ENCODE measurements at regions not wholly inside any gene's neighbourhood (a gene's known extent, or its start where the extent isn't known, plus 50 kb on each side); places are given as distances from the start of the nearest gene placed in this dataset.

- TF ChIP-seq FOXM1 (IDR thresholded peaks at IDR 0.05; ENCODE audit: borderline replicate concordance), result no peak
- no peak for TF ChIP-seq PKNOX1 (IDR thresholded peaks at IDR 0.05)
- TF ChIP-seq SUZ12 (IDR thresholded peaks at IDR 0.05), result no peak
- no peak for TF ChIP-seq TARDBP (IDR thresholded peaks at IDR 0.05)
- TF ChIP-seq ZNF384 (IDR thresholded peaks at IDR 0.05), result no peak
- no peak for TF ChIP-seq ELF4 (IDR thresholded peaks at IDR 0.05)
- TF ChIP-seq HDGF (IDR thresholded peaks at IDR 0.05; ENCODE audit: borderline replicate concordance), result no peak
- no peak for TF ChIP-seq NFRKB (IDR thresholded peaks at IDR 0.05)
- TF ChIP-seq FOXK2 (IDR thresholded peaks at IDR 0.05), result no peak
- no peak for TF ChIP-seq BHLHE40 (IDR thresholded peaks at IDR 0.05; ENCODE audit: borderline replicate concordance)
- no peak for TF ChIP-seq SP1 (IDR thresholded peaks at IDR 0.05)
- CTCF ChIA-PET, result interaction anchor here (0.6 to 1.1 kb wide), 5 partner anchors 11 to 1302 kb away, joined by 3 to 4 read pairs (median 3); no protein-coding TSS in a partner anchor
Measured at GRCh38 chr6:153814136-153814535, 224.9 kb upstream of the OPRM1 start.

GRCh38 chr6:153804755-153805330, 234.2 kb upstream of the OPRM1 start:
- TF ChIP-seq ELF4 (IDR thresholded peaks at IDR 0.05) (no peak), ZNF384 (IDR thresholded peaks at IDR 0.05) (no peak), NFRKB (IDR thresholded peaks at IDR 0.05) (no peak), SP1 (IDR thresholded peaks at IDR 0.05) (no peak), CTBP1 (IDR thresholded peaks at IDR 0.05; ENCODE audit: borderline replicate concordance) (no peak), ARNT (IDR thresholded peaks at IDR 0.05) (no peak), TARDBP (IDR thresholded peaks at IDR 0.05) (no peak), FOXA1 (IDR thresholded peaks at IDR 0.05) (no peak), L3MBTL2 (conservative IDR thresholded peaks at IDR 0.05) (no peak)
- no peak for DNase-seq (ENCODE audit: extremely low spot score)
- ChIA-PET POLR2A (no interaction called here), CTCF (no interaction called here)

More at GRCh38 chr6:153814136-153814535, 224.9 kb upstream of the OPRM1 start:
- POLR2A ChIA-PET, result no interaction called here
- peak; percentile 49 for DNase-seq (ENCODE audit: extremely low spot score)

- no peak for DNase-seq (ENCODE audit: extremely low spot score)
- ChIA-PET CTCF (no interaction called here), POLR2A (interaction anchor here (0.6 kb wide), 1 partner anchor 367 kb away, joined by 3 read pairs; no protein-coding TSS in a partner anchor)
- TF ChIP-seq TARDBP (IDR thresholded peaks at IDR 0.05), result no peak
- TF ChIP-seq ELF4 (IDR thresholded peaks at IDR 0.05), result no peak
- no peak for TF ChIP-seq FOXM1 (IDR thresholded peaks at IDR 0.05; ENCODE audit: borderline replicate concordance)
- no peak for TF ChIP-seq NFRKB (IDR thresholded peaks at IDR 0.05)
- no peak for TF ChIP-seq L3MBTL2 (conservative IDR thresholded peaks at IDR 0.05)
Measured at GRCh38 chr6:153801917-153802316, 237.1 kb upstream of the OPRM1 start.

- TF ChIP-seq ELF4 (IDR thresholded peaks at IDR 0.05) (no peak), NFRKB (IDR thresholded peaks at IDR 0.05) (no peak), HDGF (IDR thresholded peaks at IDR 0.05; ENCODE audit: borderline replicate concordance) (no peak), PKNOX1 (IDR thresholded peaks at IDR 0.05) (no peak), L3MBTL2 (conservative IDR thresholded peaks at IDR 0.05) (no peak)
- CTCF ChIA-PET, result no interaction called here
- no peak for DNase-seq (ENCODE audit: extremely low spot score)
- POLR2A ChIA-PET, result no interaction called here
Measured at GRCh38 chr6:153800580-153801188, 238.4 kb upstream of the OPRM1 start.

GRCh38 chr6:153790876-153791473, 248.1 kb upstream of the OPRM1 start:
- TF ChIP-seq BHLHE40 (IDR thresholded peaks at IDR 0.05; ENCODE audit: borderline replicate concordance) (no peak), FOXK2 (IDR thresholded peaks at IDR 0.05) (no peak), SUZ12 (IDR thresholded peaks at IDR 0.05) (no peak), PKNOX1 (IDR thresholded peaks at IDR 0.05) (no peak), TARDBP (IDR thresholded peaks at IDR 0.05) (no peak), NFRKB (IDR thresholded peaks at IDR 0.05) (no peak), LEF1 (IDR thresholded peaks at IDR 0.05; ENCODE audit: borderline replicate concordance) (no peak), ELF4 (IDR thresholded peaks at IDR 0.05) (no peak), HDGF (IDR thresholded peaks at IDR 0.05; ENCODE audit: borderline replicate concordance) (no peak), FOXA1 (IDR thresholded peaks at IDR 0.05) (no peak), CTBP1 (IDR thresholded peaks at IDR 0.05; ENCODE audit: borderline replicate concordance) (no peak), FOXM1 (IDR thresholded peaks at IDR 0.05; ENCODE audit: borderline replicate concordance) (no peak), L3MBTL2 (conservative IDR thresholded peaks at IDR 0.05) (no peak), ARNT (IDR thresholded peaks at IDR 0.05) (no peak), ZNF384 (IDR thresholded peaks at IDR 0.05) (no peak), SP1 (IDR thresholded peaks at IDR 0.05) (no peak)
- CTCF ChIA-PET, result no interaction called here
- peak; percentile 22 for DNase-seq (ENCODE audit: extremely low spot score)
- POLR2A ChIA-PET, result no interaction called here

GRCh38 chr6:153790048-153790447, 249.0 kb upstream of the OPRM1 start:
- ChIA-PET POLR2A (no interaction called here), CTCF (interaction anchor here (0.7 kb wide), 1 partner anchor 155 kb away, joined by 3 read pairs; no protein-coding TSS in a partner anchor)
- DNase-seq (ENCODE audit: extremely low spot score), result peak; percentile 28
- no peak for TF ChIP-seq FOXA1 (IDR thresholded peaks at IDR 0.05)
- no peak for TF ChIP-seq ZNF384 (IDR thresholded peaks at IDR 0.05)
- TF ChIP-seq LEF1 (IDR thresholded peaks at IDR 0.05; ENCODE audit: borderline replicate concordance), result no peak
- TF ChIP-seq BHLHE40 (IDR thresholded peaks at IDR 0.05; ENCODE audit: borderline replicate concordance), result no peak
- TF ChIP-seq ELF4 (IDR thresholded peaks at IDR 0.05), result no peak
- 0 out of 2 replicates have a peak, but pooled peaks have one; percentile 33 for TF ChIP-seq ARNT (IDR thresholded peaks at IDR 0.05)

Measured in HEK293T (cell line).